ENCODE measurements at regions not wholly inside any gene's neighbourhood (a gene's known extent, or its start where the extent isn't known, plus 50 kb on each side); places are given as distances from the start of the nearest gene placed in this dataset.

DNA sequence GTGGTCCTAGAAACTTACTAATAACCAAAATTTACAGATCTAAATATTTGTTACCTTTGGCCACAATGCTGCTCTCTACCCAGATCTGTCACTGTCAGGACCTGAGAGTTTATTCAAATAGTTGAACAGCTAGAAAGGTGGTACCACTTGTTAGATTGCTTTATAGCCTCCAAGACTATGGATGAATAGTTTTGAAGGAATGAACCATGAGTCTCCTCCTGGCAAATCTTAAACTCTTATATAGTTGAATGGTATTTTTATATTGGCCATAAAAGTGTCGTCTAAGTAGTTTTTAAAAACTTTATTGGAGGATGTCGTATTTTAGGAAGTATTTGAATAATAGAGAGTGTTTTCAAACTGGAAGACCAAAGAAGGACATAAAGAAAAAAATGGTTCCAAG, 178.7 kb downstream of the AHR start (continued):
- TF ChIP-seq GATA2 (CRISPR knock-in tag; IDR thresholded peaks at IDR 0.05) (no peak), MAX (IDR thresholded peaks at IDR 0.05; ENCODE audit: low read depth) (no peak), RFX5 (IDR thresholded peaks at IDR 0.05; ENCODE audit: low read length) (no peak), SMC3 (IDR thresholded peaks at IDR 0.05; ENCODE audit: low read depth, low read length) (no peak), RAD21 (IDR thresholded peaks at IDR 0.05; ENCODE audit: low read length) (no peak), CHD2 (IDR thresholded peaks at IDR 0.05; ENCODE audit: low read length, partially characterized antibody) (no peak)
- TF ChIP-seq, protein P1, sequence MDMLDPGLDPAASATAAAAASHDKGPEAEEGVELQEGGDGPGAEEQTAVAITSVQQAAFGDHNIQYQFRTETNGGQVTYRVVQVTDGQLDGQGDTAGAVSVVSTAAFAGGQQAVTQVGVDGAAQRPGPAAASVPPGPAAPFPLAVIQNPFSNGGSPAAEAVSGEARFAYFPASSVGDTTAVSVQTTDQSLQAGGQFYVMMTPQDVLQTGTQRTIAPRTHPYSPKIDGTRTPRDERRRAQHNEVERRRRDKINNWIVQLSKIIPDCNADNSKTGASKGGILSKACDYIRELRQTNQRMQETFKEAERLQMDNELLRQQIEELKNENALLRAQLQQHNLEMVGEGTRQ (IDR thresholded peaks at IDR 0.05; ENCODE audit: borderline replicate concordance, low read depth, low read length) = no peak

DNA sequence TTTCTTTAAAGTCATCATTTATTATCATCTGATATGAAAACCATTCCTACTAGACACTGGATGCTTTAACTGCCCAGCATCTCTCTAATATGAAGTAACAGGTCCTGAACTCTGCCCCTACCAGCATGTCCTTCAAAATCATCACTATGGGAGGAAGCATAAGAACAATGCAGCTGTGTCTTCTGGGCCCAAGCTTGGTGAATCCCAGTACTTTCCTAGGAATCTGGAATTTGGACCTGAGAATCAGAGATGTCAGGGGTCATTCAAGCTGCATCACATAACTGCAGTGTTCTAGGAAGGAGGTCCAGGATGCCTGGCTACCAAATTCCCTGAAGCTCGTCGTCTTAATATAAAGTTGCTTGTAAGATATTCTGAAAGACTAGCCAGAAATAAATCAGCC, 182.7 kb downstream of the AHR start:
- no peak overlapping the region for H3K9ac ChIP-seq
- ChIA-PET POLR2A (no interaction called here), CTCF (no interaction called here)
- no peaks in the 10 kb centered on the region for H3K9me3 ChIP-seq
- no peaks in the 10 kb centered on the region for H3K79me2 ChIP-seq (ENCODE audit: insufficient read depth)
- no peaks in the 10 kb centered on the region for H3F3A ChIP-seq (replicated peaks; ENCODE audit: insufficient read depth)
- H3K36me3 ChIP-seq (replicated peaks in 1 of 2; ENCODE audit: control insufficient read depth in 1 of 2, insufficient read depth in 2 of 2, low read length in 1 of 2) = no peaks in the 10 kb centered on the region
- no peaks in the 10 kb centered on the region for H3K4me1 ChIP-seq (ENCODE audit: control insufficient read depth in 1 of 2, insufficient read depth in 2 of 2, low read depth in 1 of 2, low read length in 1 of 2)
- no peaks in the 10 kb centered on the region for H3K9me2 ChIP-seq
- no peak for TF ChIP-seq MAX (IDR thresholded peaks at IDR 0.05; ENCODE audit: low read depth)
- TF ChIP-seq NRF1 (IDR thresholded peaks at IDR 0.05; ENCODE audit: low read depth, low read length) = no peak
- no peak for TF ChIP-seq FOXM1 (IDR thresholded peaks at IDR 0.05; ENCODE audit: low read depth)
- no peak for TF ChIP-seq CHD2 (IDR thresholded peaks at IDR 0.05; ENCODE audit: low read length, partially characterized antibody)
- 11% methylated on average over 2 of the region's 2 CpGs for WGBS (ENCODE audit: low lambda C conversion rate)
- H4K20me1 ChIP-seq (ENCODE audit: insufficient read depth) = no peaks in the 10 kb centered on the region
- H3K4me2 ChIP-seq = no peak overlapping the region
- no peak overlapping the region for H2AFZ ChIP-seq (ENCODE audit: low read depth)
- H3K27ac ChIP-seq (ENCODE audit: low read depth in 2 of 2, low read length in 1 of 2) = no peak overlapping the region
- H3K27me3 ChIP-seq (ENCODE audit: insufficient read depth) = no peaks in the 10 kb centered on the region; the same call in 1 of the 2 replicates
- no peak for DNase-seq
- no peak overlapping the region for H3K4me3 ChIP-seq (ENCODE audit: low read depth in 2 of 2, low read length in 1 of 2)

DNA sequence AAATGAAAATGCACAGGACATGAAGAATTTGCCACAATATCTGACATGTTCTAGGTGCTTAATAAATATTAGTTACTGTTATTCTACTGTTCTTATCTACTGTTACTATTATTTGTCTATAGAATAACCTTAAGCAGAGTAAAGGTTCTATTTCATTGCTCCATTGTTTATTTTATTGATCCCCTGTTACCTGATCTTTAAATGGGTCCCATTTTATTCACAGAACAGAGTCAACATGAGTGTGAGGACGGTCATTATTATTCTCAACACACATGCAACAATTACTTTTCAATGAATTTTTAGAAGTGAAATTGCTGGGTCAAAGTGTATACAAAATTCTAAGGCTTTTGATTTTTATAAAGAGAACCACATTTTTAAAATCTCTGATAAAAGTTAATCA, 186.9 kb downstream of the AHR start:
- Histone ChIP-seq H3K4me3 (ENCODE audit: low read depth in 2 of 2, low read length in 1 of 2) (no peak overlapping the region), H3K79me2 (ENCODE audit: insufficient read depth) (no peaks in the 10 kb centered on the region), H3K4me2 (no peak overlapping the region), H3K9me2 (no peaks in the 10 kb centered on the region), H2AFZ (ENCODE audit: low read depth) (no peak overlapping the region), H4K20me1 (ENCODE audit: insufficient read depth) (no peaks in the 10 kb centered on the region), H3K36me3 (replicated peaks in 1 of 2; ENCODE audit: control insufficient read depth in 1 of 2, insufficient read depth in 2 of 2, low read length in 1 of 2) (no peaks in the 10 kb centered on the region), H3K4me1 (ENCODE audit: control insufficient read depth in 1 of 2, insufficient read depth in 2 of 2, low read depth in 1 of 2, low read length in 1 of 2) (no peaks in the 10 kb centered on the region), H3K27ac (ENCODE audit: low read depth in 2 of 2, low read length in 1 of 2) (no peak overlapping the region), H3K9ac (no peak overlapping the region), H3F3A (replicated peaks; ENCODE audit: insufficient read depth) (no peaks in the 10 kb centered on the region), H3K9me3 (no peaks in the 10 kb centered on the region), H3K27me3 (ENCODE audit: insufficient read depth) (peaks cover 6% of the 10 kb centered on the region; the same call in 1 of the 2 replicates)
- DNase-seq = no peak
- ChIA-PET POLR2A (no interaction called here), CTCF (no interaction called here)
- TF ChIP-seq RFX5 (IDR thresholded peaks at IDR 0.05; ENCODE audit: low read length) (no peak), RCOR1 (IDR thresholded peaks at IDR 0.05; ENCODE audit: low read length) (no peak), GABPA (IDR thresholded peaks at IDR 0.05; ENCODE audit: low read depth) (no peak), ELF1 (IDR thresholded peaks at IDR 0.05) (no peak), MAX (IDR thresholded peaks at IDR 0.05; ENCODE audit: low read depth) (no peak), RAD21 (IDR thresholded peaks at IDR 0.05; ENCODE audit: low read length) (no peak), USF1 (IDR thresholded peaks at IDR 0.05; ENCODE audit: borderline replicate concordance, low read depth) (no peak), GATA2 (CRISPR knock-in tag; IDR thresholded peaks at IDR 0.05) (no peak), NRF1 (IDR thresholded peaks at IDR 0.05; ENCODE audit: low read depth, low read length) (no peak), NFIC (IDR thresholded peaks at IDR 0.05; ENCODE audit: borderline replicate concordance) (no peak), EZH2phosphoT487 (IDR thresholded peaks at IDR 0.05; ENCODE audit: borderline replicate concordance, low read depth) (no peak)
- TF ChIP-seq, protein P2, sequence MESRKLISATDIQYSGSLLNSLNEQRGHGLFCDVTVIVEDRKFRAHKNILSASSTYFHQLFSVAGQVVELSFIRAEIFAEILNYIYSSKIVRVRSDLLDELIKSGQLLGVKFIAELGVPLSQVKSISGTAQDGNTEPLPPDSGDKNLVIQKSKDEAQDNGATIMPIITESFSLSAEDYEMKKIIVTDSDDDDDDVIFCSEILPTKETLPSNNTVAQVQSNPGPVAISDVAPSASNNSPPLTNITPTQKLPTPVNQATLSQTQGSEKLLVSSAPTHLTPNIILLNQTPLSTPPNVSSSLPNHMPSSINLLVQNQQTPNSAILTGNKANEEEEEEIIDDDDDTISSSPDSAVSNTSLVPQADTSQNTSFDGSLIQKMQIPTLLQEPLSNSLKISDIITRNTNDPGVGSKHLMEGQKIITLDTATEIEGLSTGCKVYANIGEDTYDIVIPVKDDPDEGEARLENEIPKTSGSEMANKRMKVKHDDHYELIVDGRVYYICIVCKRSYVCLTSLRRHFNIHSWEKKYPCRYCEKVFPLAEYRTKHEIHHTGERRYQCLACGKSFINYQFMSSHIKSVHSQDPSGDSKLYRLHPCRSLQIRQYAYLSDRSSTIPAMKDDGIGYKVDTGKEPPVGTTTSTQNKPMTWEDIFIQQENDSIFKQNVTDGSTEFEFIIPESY (IDR thresholded peaks at IDR 0.05; ENCODE audit: borderline replicate concordance, low read depth) = no peak
- WGBS (ENCODE audit: low lambda C conversion rate) = 2% methylated on average over 1 of the region's 1 CpG

Measured in SK-N-SH (cell line).